Fibroblast of lung (primary cell): ENCODE measurements at regions not wholly inside any gene's neighbourhood (a gene's known extent, or its start where the extent isn't known, plus 50 kb on each side); places are given as distances from the start of the nearest gene placed in this dataset.

Source experiments
- CTCF ChIP-seq, 2 donors: IDR thresholded peaks in 1 of 2; conservative IDR thresholded peaks in 1 of 2; 1 replicate in 1 of 2; 2 replicates in 1 of 2; pipeline ENCODE4 v1.5.1; 2011 to 2012; ENCODE audit warnings: low read length in 2 of 2, control low read depth in 1 of 2, inconsistent platforms in 1 of 2, low read depth in 1 of 2, mild to moderate bottlenecking in 1 of 2
- EZH2 ChIP-seq: IDR thresholded peaks from 2 replicates; pipeline ENCODE4 v1.5.1; 2012; ENCODE audit warnings: low read length, control low read depth, mild to moderate bottlenecking; ENCODE audit errors: missing control alignments

GRCh38 chr3:126263971-126264370, 83.6 kb upstream of the ALDH1L1 start:
- TF ChIP-seq CTCF (conservative IDR thresholded peaks at IDR 0.05 in 1 of 2, IDR thresholded peaks at IDR 0.05 in 1 of 2; ENCODE audit: low read depth in 1 of 2, low read length in 2 of 2) (no peak), EZH2 (no peak)
